ENCODE measurements at regions not wholly inside any gene's neighbourhood (a gene's known extent, or its start where the extent isn't known, plus 50 kb on each side); places are given as distances from the start of the nearest gene placed in this dataset.

DNA sequence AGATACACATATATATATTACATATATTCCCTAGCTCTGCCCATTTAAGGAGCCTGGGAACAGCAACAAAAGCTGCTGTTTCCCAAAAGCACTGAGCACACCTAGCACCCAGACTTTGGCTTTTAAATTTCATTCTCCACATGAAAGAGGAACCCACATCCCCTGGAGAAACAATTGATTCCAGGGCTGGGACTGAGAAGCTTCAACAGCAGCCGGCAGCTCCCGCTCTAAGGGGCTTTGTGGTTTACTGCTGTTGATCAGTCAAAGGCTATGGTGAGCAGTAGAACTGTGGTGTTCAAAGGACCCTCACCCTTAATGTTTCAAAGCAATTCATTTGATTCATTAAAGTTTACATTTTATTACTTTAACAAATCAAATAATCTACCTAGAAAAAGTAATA, 83.3 kb upstream of the SLC66A3 start:
- Histone ChIP-seq H3K9me3 (no peaks in the 10 kb centered on the region), H3K27me3 (peaks cover 0 to 8% (median 3%) of the 10 kb centered on the region in 3 donors), H3K36me3 (no peaks in the 10 kb centered on the region), H3K27ac (no peak overlapping the region), H3K4me1 (no peaks in the 10 kb centered on the region), H3K4me3 (no peak overlapping the region)
- DNase-seq (no peak), ATAC-seq (no peak)
- in situ Hi-C loops (cut with MboI; ENCODE audit: low sequenced_read_pairs in 4 of 4) (no loop called here), intact Hi-C loops (cut with DNase I; ENCODE audit: low total_unique reads) (no loop called here)
- TF ChIP-seq POLR2A (IDR thresholded peaks at IDR 0.05) (no peak), CTCF (IDR thresholded peaks at IDR 0.05 in 4 of 5, conservative IDR thresholded peaks at IDR 0.05 in 1 of 5) (no peak)

GRCh38 chr2:11072550-11072949, 82.7 kb upstream of the SLC66A3 start:
- no peaks in the 10 kb centered on the region for H3K4me1 ChIP-seq
- H3K27me3 ChIP-seq: peaks cover 0 to 8% (median 3%) of the 10 kb centered on the region in 3 donors
- no peak overlapping the region for H3K27ac ChIP-seq
- in situ Hi-C loops (cut with MboI; ENCODE audit: low sequenced_read_pairs in 4 of 4) (no loop called here), intact Hi-C loops (cut with DNase I; ENCODE audit: low total_unique reads) (no loop called here)
- ATAC-seq (no peak), DNase-seq (no peak)
- H3K4me3 ChIP-seq: no peak overlapping the region
- no peaks in the 10 kb centered on the region for H3K9me3 ChIP-seq
- no peak for TF ChIP-seq CTCF (IDR thresholded peaks at IDR 0.05 in 4 of 5, conservative IDR thresholded peaks at IDR 0.05 in 1 of 5)
- no peak for TF ChIP-seq POLR2A (IDR thresholded peaks at IDR 0.05)
- H3K36me3 ChIP-seq: no peaks in the 10 kb centered on the region

DNA sequence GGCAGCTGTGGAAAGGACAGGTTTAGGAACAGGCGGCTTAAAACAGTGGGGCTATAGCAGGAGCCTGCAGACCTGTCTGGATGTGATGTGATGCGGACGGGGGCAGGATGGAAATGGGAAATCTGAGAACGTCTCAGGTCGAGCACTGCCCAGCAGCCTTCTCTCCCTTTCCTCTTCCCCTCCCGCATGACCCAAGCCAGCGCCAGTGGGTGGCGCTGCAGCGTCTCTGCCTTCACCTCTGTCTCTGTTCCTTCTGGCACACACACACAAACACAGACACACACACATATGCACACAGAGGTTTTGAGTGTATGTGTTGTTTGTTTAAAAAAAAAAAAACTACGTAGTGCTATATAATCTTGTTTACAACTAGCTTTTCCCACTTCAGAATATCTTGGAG, 82.0 kb upstream of the SLC66A3 start:
- DNase-seq (no peak), ATAC-seq (no peak)
- intact Hi-C loops (cut with DNase I; ENCODE audit: low total_unique reads): no loop called here
- no peak overlapping the region for H3K4me3 ChIP-seq
- H3K4me1 ChIP-seq: no peaks in the 10 kb centered on the region
- in situ Hi-C loops (cut with MboI; ENCODE audit: low sequenced_read_pairs in 4 of 4): no loop called here
- TF ChIP-seq CTCF (IDR thresholded peaks at IDR 0.05 in 4 of 5, conservative IDR thresholded peaks at IDR 0.05 in 1 of 5): no peak
- TF ChIP-seq POLR2A (IDR thresholded peaks at IDR 0.05): no peak
- H3K9me3 ChIP-seq: no peaks in the 10 kb centered on the region
- peaks cover 0 to 8% (median 3%) of the 10 kb centered on the region in 3 donors for H3K27me3 ChIP-seq
- no peak overlapping the region for H3K27ac ChIP-seq
- H3K36me3 ChIP-seq: no peaks in the 10 kb centered on the region

- H3K9me3 ChIP-seq: no peaks in the 10 kb centered on the region
- in situ Hi-C loops (cut with MboI; ENCODE audit: low sequenced_read_pairs in 4 of 4): no loop called here
- no peaks in the 10 kb centered on the region for H3K4me1 ChIP-seq
- H3K4me3 ChIP-seq: no peak overlapping the region
- TF ChIP-seq CTCF (IDR thresholded peaks at IDR 0.05 in 4 of 5, conservative IDR thresholded peaks at IDR 0.05 in 1 of 5) (no peak), POLR2A (IDR thresholded peaks at IDR 0.05) (no peak)
- intact Hi-C loops (cut with DNase I; ENCODE audit: low total_unique reads): no loop called here
- ATAC-seq (no peak), DNase-seq (no peak)
- H3K27me3 ChIP-seq: peaks cover 0 to 8% (median 3%) of the 10 kb centered on the region in 3 donors
- no peak overlapping the region for H3K27ac ChIP-seq
- H3K36me3 ChIP-seq: no peaks in the 10 kb centered on the region
These were observed 81.5 kb upstream of the SLC66A3 start for GRCh38 chr2:11073776-11074175.

DNA sequence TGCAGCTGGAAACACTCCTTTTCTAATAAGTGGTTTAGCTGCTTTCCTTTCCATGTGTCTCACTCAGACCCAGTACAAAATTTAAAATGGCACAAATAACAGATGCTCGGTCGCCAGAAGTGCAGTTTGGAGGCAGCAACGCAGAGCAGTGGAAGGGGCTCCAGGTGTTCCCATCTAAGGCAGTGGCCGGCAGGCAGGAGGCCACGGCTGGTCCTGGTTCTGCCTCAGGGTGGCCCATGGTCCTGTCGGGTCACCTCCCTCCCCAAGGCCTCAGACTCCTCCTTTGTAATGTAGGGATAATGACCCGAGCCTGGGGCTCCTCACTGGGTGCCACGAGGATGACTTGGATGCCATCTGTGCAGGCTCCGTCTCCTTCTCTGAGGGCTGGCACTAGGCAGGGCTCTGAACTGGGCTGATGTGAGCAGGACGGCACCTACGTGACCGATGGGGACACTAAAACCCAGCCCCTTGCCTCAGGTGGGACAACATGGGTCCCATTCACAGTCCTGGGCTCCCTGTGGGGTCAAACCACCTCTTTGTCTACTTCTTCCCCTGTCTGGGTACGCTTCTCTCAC, 80.9 kb upstream of the SLC66A3 start:
- Histone ChIP-seq H3K4me1 (no peaks in the 10 kb centered on the region), H3K27me3 (peaks cover 0 to 8% (median 3%) of the 10 kb centered on the region in 3 donors), H3K4me3 (no peak overlapping the region), H3K36me3 (no peaks in the 10 kb centered on the region), H3K27ac (no peak overlapping the region), H3K9me3 (no peaks in the 10 kb centered on the region)
- TF ChIP-seq POLR2A (IDR thresholded peaks at IDR 0.05) (no peak), CTCF (IDR thresholded peaks at IDR 0.05 in 4 of 5, conservative IDR thresholded peaks at IDR 0.05 in 1 of 5) (no peak)
- DNase-seq: no peak
- no peak for ATAC-seq
- intact Hi-C loops (cut with DNase I; ENCODE audit: low total_unique reads): no loop called here
- in situ Hi-C loops (cut with MboI; ENCODE audit: low sequenced_read_pairs in 4 of 4): no loop called here
